OCI-LY7 (cell line): ENCODE measurements at regions not wholly inside any gene's neighbourhood (a gene's known extent, or its start where the extent isn't known, plus 50 kb on each side); places are given as distances from the start of the nearest gene placed in this dataset.

Experiments used
- BruUV-seq: library from RNA; stranded (reverse); fragments of 400-500 nt; replicated peaks from 2 replicates; lab custom pipeline; 2021; lab: Mats Ljungman, UMichigan
- CTCF ChIA-PET: fragments of 300-600 bp; sonication (Branson Sonifier 250); formaldehyde crosslinking; loops from one replicate; lab custom pipeline; 2022; ENCODE audit warnings: antibody characterized with exemption; ENCODE audit not compliant: unreplicated experiment; lab: Charles Lee
- POLR2A ChIA-PET: fragments of 300-600 bp; sonication (Branson Sonifier 250); formaldehyde crosslinking; loops from one replicate; lab custom pipeline; 2022; ENCODE audit warnings: antibody characterized with exemption; lab: Charles Lee
- DNase-seq: peaks from one replicate; pipeline ENCODE4 v3.0.0-alpha.2; 2015; ENCODE audit warnings: low spot score
- H2AFZ ChIP-seq: fragments of 200-600 bp; sonication (generic), shearing (Covaris generic); 2 replicates; pipeline ENCODE4 v1.6.1; 2014; ENCODE audit warnings: mild to moderate bottlenecking, antibody characterized with exemption, low read length, moderate library complexity
- H3K27ac ChIP-seq: fragments of 200-600 bp; sonication (generic); 2 replicates; pipeline ENCODE4 v1.5.1; 2014; ENCODE audit warnings: mixed run types, low read depth, mild to moderate bottlenecking, moderate library complexity, low read length, inconsistent platforms; ENCODE audit not compliant: poor library complexity, severe bottlenecking
- H3K36me3 ChIP-seq: fragments of 200-600 bp; sonication (generic); 2 replicates; pipeline ENCODE4 v1.6.1; 2014; ENCODE audit warnings: mild to moderate bottlenecking, antibody characterized with exemption, low read length, moderate library complexity, mixed read lengths; ENCODE audit not compliant: insufficient read depth
- H3K4me1 ChIP-seq: fragments of 200-600 bp; sonication (generic); 2 replicates; pipeline ENCODE4 v1.5.1; 2014; ENCODE audit warnings: mild to moderate bottlenecking, low read length; ENCODE audit not compliant: insufficient read depth, poor library complexity, severe bottlenecking
- H3K4me2 ChIP-seq: fragments of 200-600 bp; sonication (generic); 2 replicates; pipeline ENCODE4 v1.6.1; 2014; ENCODE audit warnings: mild to moderate bottlenecking, low read length
- H3K4me3 ChIP-seq: fragments of 200-600 bp; sonication (generic); 2 replicates; pipeline ENCODE4 v1.5.1; 2014; ENCODE audit warnings: mild to moderate bottlenecking, low read depth, low read length; ENCODE audit not compliant: poor library complexity, severe bottlenecking
- H3K79me2 ChIP-seq: fragments of 200-600 bp; sonication (generic); 2 replicates; pipeline ENCODE4 v1.6.1; 2016; ENCODE audit warnings: low read depth, mild to moderate bottlenecking, low read length, moderate library complexity, mixed read lengths; ENCODE audit not compliant: insufficient read depth
- H3K9me2 ChIP-seq: fragments of 200-600 bp; sonication (generic); 2 replicates; pipeline ENCODE4 v1.6.1; 2016; ENCODE audit warnings: mild to moderate bottlenecking, low read length, mixed read lengths; ENCODE audit not compliant: insufficient read depth
- H3K9me3 ChIP-seq: fragments of 200-600 bp; sonication (generic); 2 replicates; pipeline ENCODE4 v1.6.1; 2014; ENCODE audit warnings: mild to moderate bottlenecking, mixed run types, low read length, mixed read lengths
- H4K20me1 ChIP-seq: fragments of 200-600 bp; sonication (generic); 2 replicates; pipeline ENCODE4 v1.6.1; 2014; ENCODE audit warnings: mild to moderate bottlenecking, antibody characterized with exemption, low read length, moderate library complexity, mixed read lengths; ENCODE audit not compliant: insufficient read depth
- CTCF ChIP-seq: fragments of 200-600 bp; sonication (generic); conservative IDR thresholded peaks from 2 replicates; pipeline ENCODE4 v1.5.1; 2014; ENCODE audit warnings: mild to moderate bottlenecking, antibody characterized with exemption, low read length, moderate library complexity, mixed read lengths
- EZH2phosphoT487 ChIP-seq: fragments of 200-600 bp; sonication (generic); IDR thresholded peaks from 2 replicates; pipeline ENCODE4 v1.6.1; 2018; ENCODE audit warnings: low read depth, borderline replicate concordance, mild to moderate bottlenecking, mixed run types, antibody characterized with exemption, low read length, moderate library complexity, mixed read lengths
- intact Hi-C: fragments of 100-400 bp; cut with micrococcal nuclease; formaldehyde crosslinking; loops from one replicate; pipeline ENCODE4 v1.10.0; 2022; ENCODE audit not compliant: unreplicated experiment

GRCh38 chr2:129636692-129637091 lies 342.8 kb upstream of the RAB6C start:
- no peaks in the 10 kb centered on the region for H3K9me2 ChIP-seq
- no peaks in the 10 kb centered on the region for H3K36me3 ChIP-seq
- CTCF ChIA-PET = no interaction called here
- DNase-seq = no peak
- no peaks in the 10 kb centered on the region for H3K79me2 ChIP-seq
- no peak for TF ChIP-seq CTCF
- no peak for TF ChIP-seq EZH2phosphoT487
- POLR2A ChIA-PET = no interaction called here
- no TSS peak for BruUV-seq
- intact Hi-C loops = no loop called here
- no peaks in the 10 kb centered on the region for H3K9me3 ChIP-seq
- no peak overlapping the region for H3K27ac ChIP-seq
- no peaks in the 10 kb centered on the region for H4K20me1 ChIP-seq
- H3K4me2 ChIP-seq = no peak overlapping the region
- no peak overlapping the region for H3K4me3 ChIP-seq
- H2AFZ ChIP-seq = no peak overlapping the region
- H3K4me1 ChIP-seq = no peaks in the 10 kb centered on the region

DNA sequence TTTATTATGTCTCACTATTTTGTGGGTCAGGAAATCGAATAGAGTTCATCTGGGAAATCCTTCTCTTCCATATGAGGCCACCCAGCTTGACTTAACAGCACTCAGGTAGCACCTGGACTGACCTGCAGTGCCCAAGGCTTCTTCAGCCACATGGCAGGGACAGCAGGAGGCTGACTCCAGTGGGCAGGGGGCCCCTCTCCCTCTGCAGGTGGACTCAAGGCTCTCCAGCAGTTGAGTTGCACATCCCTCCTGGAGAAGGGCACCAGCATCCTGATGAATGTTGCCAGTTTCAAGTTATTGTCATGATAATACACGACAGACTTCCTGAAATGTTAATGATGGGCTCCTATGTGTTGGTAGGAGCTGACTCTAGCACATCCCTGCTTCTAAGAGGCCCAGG lies 338.1 kb upstream of the RAB6C start:
- Histone ChIP-seq H3K36me3 (no peaks in the 10 kb centered on the region), H3K9me3 (no peaks in the 10 kb centered on the region), H3K9me2 (no peaks in the 10 kb centered on the region), H4K20me1 (no peaks in the 10 kb centered on the region), H3K4me1 (no peaks in the 10 kb centered on the region), H3K27ac (no peak overlapping the region), H3K4me3 (no peak overlapping the region), H2AFZ (no peak overlapping the region), H3K4me2 (no peak overlapping the region), H3K79me2 (no peaks in the 10 kb centered on the region)
- TF ChIP-seq EZH2phosphoT487 (no peak), CTCF (no peak)
- CTCF ChIA-PET = no interaction called here
- POLR2A ChIA-PET = no interaction called here
- intact Hi-C loops = no loop called here
- no peak for DNase-seq
- BruUV-seq = no TSS peak

DNA sequence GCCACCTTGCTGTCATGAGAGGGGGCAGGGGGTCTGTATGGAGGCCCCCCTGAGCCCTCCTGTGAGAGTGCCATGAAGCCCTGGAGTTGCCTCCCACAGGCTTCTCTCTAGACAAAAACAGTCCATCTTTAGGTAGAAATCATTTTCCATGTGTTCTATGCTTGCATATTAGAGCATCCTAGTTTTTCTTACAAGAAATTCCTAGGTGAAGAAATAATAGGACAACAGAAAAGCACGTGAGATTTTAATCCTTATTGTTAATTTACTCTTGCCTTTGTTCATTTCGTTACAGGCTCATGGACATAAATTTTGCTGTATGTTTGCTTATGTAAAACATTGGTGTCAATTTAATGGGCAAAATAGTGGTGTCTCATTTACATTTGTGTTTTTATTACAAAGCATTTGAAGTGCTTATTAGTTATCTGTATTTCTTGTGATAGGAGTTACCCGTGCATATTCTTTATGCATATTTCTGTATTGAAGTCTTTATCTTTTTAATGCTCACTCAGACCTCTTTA lies 336.9 kb upstream of the RAB6C start:
- no peaks in the 10 kb centered on the region for H3K36me3 ChIP-seq
- H3K9me2 ChIP-seq = no peaks in the 10 kb centered on the region
- H3K79me2 ChIP-seq = no peaks in the 10 kb centered on the region
- H3K9me3 ChIP-seq = no peaks in the 10 kb centered on the region
- ChIA-PET CTCF (no interaction called here), POLR2A (no interaction called here)
- no peak overlapping the region for H3K4me2 ChIP-seq
- no peak overlapping the region for H2AFZ ChIP-seq
- intact Hi-C loops = no loop called here
- no TSS peak for BruUV-seq
- no peaks in the 10 kb centered on the region for H3K4me1 ChIP-seq
- no peaks in the 10 kb centered on the region for H4K20me1 ChIP-seq
- no peak overlapping the region for H3K4me3 ChIP-seq
- no peak overlapping the region for H3K27ac ChIP-seq
- DNase-seq = no peak
- TF ChIP-seq CTCF (no peak), EZH2phosphoT487 (no peak)
